Endothelial cell (in vitro differentiated cells): ENCODE measurements at regions not wholly inside any gene's neighbourhood (a gene's known extent, or its start where the extent isn't known, plus 50 kb on each side); places are given as distances from the start of the nearest gene placed in this dataset.

Source experiments
- DNase-seq: peaks from one replicate; pipeline ENCODE4 v3.0.0; 2021; ENCODE audit warnings: low spot score
- H3K27ac Mint-ChIP-seq: one replicate; pipeline ENCODE4 v1.8.0; 2021; ENCODE audit warnings: mixed read lengths, inconsistent platforms; ENCODE audit not compliant: unreplicated experiment
- H3K27me3 Mint-ChIP-seq: one replicate; pipeline ENCODE4 v1.8.0; 2021; ENCODE audit warnings: mild to moderate bottlenecking, moderate library complexity, mixed read lengths, inconsistent platforms; ENCODE audit not compliant: unreplicated experiment
- H3K36me3 Mint-ChIP-seq: one replicate; pipeline ENCODE4 v1.8.0; 2021; ENCODE audit warnings: mild to moderate bottlenecking, low read depth, mixed read lengths, inconsistent platforms; ENCODE audit not compliant: unreplicated experiment
- H3K4me1 Mint-ChIP-seq: one replicate; pipeline ENCODE4 v1.8.0; 2021; ENCODE audit warnings: mild to moderate bottlenecking, mixed read lengths, inconsistent platforms; ENCODE audit not compliant: unreplicated experiment
- H3K4me3 Mint-ChIP-seq: one replicate; pipeline ENCODE4 v1.8.0; 2021; ENCODE audit warnings: mild to moderate bottlenecking, mixed read lengths, inconsistent platforms; ENCODE audit not compliant: unreplicated experiment
- H3K9me3 Mint-ChIP-seq: one replicate; pipeline ENCODE4 v1.8.0; 2021; ENCODE audit warnings: mixed read lengths, inconsistent platforms; ENCODE audit not compliant: unreplicated experiment
- CTCF ChIP-seq: fragments of 200-600 bp; sonication (generic); IDR thresholded peaks from one replicate; pipeline ENCODE4 v1.5.0; 2021; ENCODE audit warnings: antibody characterized with exemption; ENCODE audit not compliant: unreplicated experiment

- H3K27ac Mint-ChIP-seq, result no peak overlapping the region
- TF ChIP-seq CTCF, result no peak
- no peaks in the 10 kb centered on the region for H3K36me3 Mint-ChIP-seq
- H3K4me3 Mint-ChIP-seq, result no peak overlapping the region
- H3K27me3 Mint-ChIP-seq, result no peaks in the 10 kb centered on the region
- H3K4me1 Mint-ChIP-seq, result no peaks in the 10 kb centered on the region
- H3K9me3 Mint-ChIP-seq, result no peaks in the 10 kb centered on the region
- no peak for DNase-seq
Measured at GRCh38 chrX:123077631-123078030, 106.4 kb upstream of the GRIA3 start.

GRCh38 chrX:123080065-123080464 lies 104.0 kb upstream of the GRIA3 start:
- no peak for DNase-seq
- Mint-ChIP-seq H3K4me3 (no peak overlapping the region), H3K9me3 (no peaks in the 10 kb centered on the region), H3K27ac (no peak overlapping the region), H3K36me3 (no peaks in the 10 kb centered on the region), H3K27me3 (no peaks in the 10 kb centered on the region), H3K4me1 (no peaks in the 10 kb centered on the region)
- no peak for TF ChIP-seq CTCF

GRCh38 chrX:123081776-123082175 lies 102.3 kb upstream of the GRIA3 start:
- Mint-ChIP-seq H3K36me3 (no peaks in the 10 kb centered on the region), H3K27ac (no peak overlapping the region), H3K4me3 (no peak overlapping the region), H3K27me3 (no peaks in the 10 kb centered on the region), H3K9me3 (no peaks in the 10 kb centered on the region), H3K4me1 (no peaks in the 10 kb centered on the region)
- TF ChIP-seq CTCF, result no peak
- DNase-seq, result no peak

GRCh38 chrX:123083924-123084323 lies 100.2 kb upstream of the GRIA3 start:
- Mint-ChIP-seq H3K27me3 (no peaks in the 10 kb centered on the region), H3K4me3 (no peak overlapping the region), H3K9me3 (no peaks in the 10 kb centered on the region), H3K27ac (no peak overlapping the region), H3K4me1 (no peaks in the 10 kb centered on the region), H3K36me3 (no peaks in the 10 kb centered on the region)
- no peak for TF ChIP-seq CTCF
- no peak for DNase-seq

- TF ChIP-seq CTCF, result no peak
- H3K4me3 Mint-ChIP-seq, result no peak overlapping the region
- no peak for DNase-seq
Measured at GRCh38 chrX:123084797-123085196, 99.3 kb upstream of the GRIA3 start.

More at GRCh38 chrX:123084797-123085196, 99.3 kb upstream of the GRIA3 start:
- Mint-ChIP-seq H3K36me3 (no peaks in the 10 kb centered on the region), H3K4me1 (no peaks in the 10 kb centered on the region), H3K27ac (no peak overlapping the region), H3K9me3 (no peaks in the 10 kb centered on the region), H3K27me3 (no peaks in the 10 kb centered on the region)
